ENCODE measurements at regions not wholly inside any gene's neighbourhood (a gene's known extent, or its start where the extent isn't known, plus 50 kb on each side); places are given as distances from the start of the nearest gene placed in this dataset.

DNA sequence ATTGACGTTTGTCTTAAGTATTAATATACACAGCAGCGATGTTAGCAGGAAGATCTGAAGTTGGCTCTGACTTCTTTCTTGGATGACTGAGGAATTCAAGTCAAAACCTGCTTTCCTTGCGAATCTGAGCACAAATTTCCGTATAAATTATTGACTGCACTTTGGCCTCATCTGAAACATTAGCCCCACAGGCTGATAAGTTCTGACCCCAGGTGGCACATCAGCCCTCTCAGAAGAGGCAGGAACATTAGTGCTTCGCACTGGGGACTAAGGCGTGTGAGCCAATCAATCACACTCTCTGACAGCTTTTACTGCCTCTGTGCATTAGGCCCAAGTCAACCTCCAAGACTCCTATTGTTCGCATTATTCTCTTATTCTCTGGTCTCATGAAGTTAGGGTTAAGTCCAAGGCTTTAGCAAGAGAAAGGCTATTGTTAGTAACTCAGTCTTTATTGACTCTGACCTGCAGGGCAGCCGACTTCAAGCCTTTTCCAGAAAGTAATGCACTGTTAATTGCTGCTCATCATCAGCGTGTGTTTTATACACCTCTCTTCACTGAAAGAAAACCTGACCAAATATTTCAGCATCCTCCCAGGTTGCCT is 84.2 kb downstream of the ZNF608 start:
- Histone ChIP-seq H3K4me1 (ENCODE audit: low read depth, poor library complexity, severe bottlenecking) (peaks cover 6% of the 10 kb centered on the region), H3K36me3 (ENCODE audit: insufficient read depth) (no peaks in the 10 kb centered on the region), H3K79me2 (ENCODE audit: insufficient read depth, low read depth) (no peaks in the 10 kb centered on the region), H3K9ac (no peak overlapping the region), H4K20me1 (ENCODE audit: insufficient read depth) (no peaks in the 10 kb centered on the region), H3K4me3 (IDR thresholded peaks at IDR 0.05; ENCODE audit: insufficient read depth, low read depth, low read length) (no peak overlapping the region), H3K27ac (no peak overlapping the region), H3K4me2 (no peak overlapping the region), H3K27me3 (ENCODE audit: insufficient read depth, low read depth) (no peaks in the 10 kb centered on the region), H2AFZ (ENCODE audit: low read depth) (no peak overlapping the region)
- TF ChIP-seq, protein P1, sequence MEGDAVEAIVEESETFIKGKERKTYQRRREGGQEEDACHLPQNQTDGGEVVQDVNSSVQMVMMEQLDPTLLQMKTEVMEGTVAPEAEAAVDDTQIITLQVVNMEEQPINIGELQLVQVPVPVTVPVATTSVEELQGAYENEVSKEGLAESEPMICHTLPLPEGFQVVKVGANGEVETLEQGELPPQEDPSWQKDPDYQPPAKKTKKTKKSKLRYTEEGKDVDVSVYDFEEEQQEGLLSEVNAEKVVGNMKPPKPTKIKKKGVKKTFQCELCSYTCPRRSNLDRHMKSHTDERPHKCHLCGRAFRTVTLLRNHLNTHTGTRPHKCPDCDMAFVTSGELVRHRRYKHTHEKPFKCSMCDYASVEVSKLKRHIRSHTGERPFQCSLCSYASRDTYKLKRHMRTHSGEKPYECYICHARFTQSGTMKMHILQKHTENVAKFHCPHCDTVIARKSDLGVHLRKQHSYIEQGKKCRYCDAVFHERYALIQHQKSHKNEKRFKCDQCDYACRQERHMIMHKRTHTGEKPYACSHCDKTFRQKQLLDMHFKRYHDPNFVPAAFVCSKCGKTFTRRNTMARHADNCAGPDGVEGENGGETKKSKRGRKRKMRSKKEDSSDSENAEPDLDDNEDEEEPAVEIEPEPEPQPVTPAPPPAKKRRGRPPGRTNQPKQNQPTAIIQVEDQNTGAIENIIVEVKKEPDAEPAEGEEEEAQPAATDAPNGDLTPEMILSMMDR (conservative IDR thresholded peaks at IDR 0.05; ENCODE audit: low read depth, low read length) = no peak

DNA sequence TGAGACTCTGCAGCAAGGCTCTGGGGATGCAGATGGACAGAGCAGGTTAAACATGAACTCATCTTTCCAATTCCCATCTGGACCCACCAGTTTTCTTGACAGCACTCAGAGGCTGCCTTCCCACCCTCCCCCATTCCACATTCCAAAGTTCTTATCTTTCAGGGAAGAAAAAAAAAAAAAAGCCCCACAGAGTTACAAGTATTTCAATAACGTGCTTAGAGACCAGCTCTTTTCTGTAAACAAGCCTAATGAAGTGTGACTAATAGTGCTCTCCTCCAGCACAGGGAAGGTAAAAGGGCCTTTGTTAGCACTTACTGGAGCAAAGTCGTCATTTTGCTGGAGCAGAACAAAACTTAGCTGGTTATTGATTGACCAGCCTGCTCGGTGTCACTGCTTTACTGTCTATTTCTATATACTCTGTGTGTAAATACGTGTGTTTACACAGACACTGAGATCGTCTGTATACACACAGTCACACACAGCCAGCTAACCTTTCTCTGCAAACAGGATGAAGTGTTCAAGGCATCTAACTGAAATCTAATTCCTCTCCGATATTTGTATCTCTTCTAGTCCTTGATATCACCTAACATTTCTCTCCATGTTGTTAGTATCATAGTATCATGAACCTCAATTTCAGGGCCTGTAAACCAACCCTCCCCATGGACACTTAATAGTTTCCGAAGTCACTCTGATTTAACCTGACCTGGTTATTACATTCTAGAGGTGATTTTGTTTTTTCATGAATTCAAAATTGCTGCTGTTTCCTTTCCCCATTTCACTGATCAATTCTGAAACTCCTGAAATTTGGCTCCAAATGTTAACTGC is 84.9 kb downstream of the ZNF608 start:
- no peaks in the 10 kb centered on the region for H3K79me2 ChIP-seq (ENCODE audit: insufficient read depth, low read depth)
- no peaks in the 10 kb centered on the region for H3K36me3 ChIP-seq (ENCODE audit: insufficient read depth)
- H3K27ac ChIP-seq = no peak overlapping the region
- H3K27me3 ChIP-seq (ENCODE audit: insufficient read depth, low read depth) = no peaks in the 10 kb centered on the region
- H3K9ac ChIP-seq = no peak overlapping the region
- no peak overlapping the region for H2AFZ ChIP-seq (ENCODE audit: low read depth)
- H4K20me1 ChIP-seq (ENCODE audit: insufficient read depth) = no peaks in the 10 kb centered on the region
- H3K4me3 ChIP-seq (IDR thresholded peaks at IDR 0.05; ENCODE audit: insufficient read depth, low read depth, low read length) = no peak overlapping the region
- TF ChIP-seq, protein P1 (conservative IDR thresholded peaks at IDR 0.05; ENCODE audit: low read depth, low read length) = no peak
- H3K4me1 ChIP-seq (ENCODE audit: low read depth, poor library complexity, severe bottlenecking) = peaks cover 6% of the 10 kb centered on the region
- H3K4me2 ChIP-seq = no peak overlapping the region

DNA sequence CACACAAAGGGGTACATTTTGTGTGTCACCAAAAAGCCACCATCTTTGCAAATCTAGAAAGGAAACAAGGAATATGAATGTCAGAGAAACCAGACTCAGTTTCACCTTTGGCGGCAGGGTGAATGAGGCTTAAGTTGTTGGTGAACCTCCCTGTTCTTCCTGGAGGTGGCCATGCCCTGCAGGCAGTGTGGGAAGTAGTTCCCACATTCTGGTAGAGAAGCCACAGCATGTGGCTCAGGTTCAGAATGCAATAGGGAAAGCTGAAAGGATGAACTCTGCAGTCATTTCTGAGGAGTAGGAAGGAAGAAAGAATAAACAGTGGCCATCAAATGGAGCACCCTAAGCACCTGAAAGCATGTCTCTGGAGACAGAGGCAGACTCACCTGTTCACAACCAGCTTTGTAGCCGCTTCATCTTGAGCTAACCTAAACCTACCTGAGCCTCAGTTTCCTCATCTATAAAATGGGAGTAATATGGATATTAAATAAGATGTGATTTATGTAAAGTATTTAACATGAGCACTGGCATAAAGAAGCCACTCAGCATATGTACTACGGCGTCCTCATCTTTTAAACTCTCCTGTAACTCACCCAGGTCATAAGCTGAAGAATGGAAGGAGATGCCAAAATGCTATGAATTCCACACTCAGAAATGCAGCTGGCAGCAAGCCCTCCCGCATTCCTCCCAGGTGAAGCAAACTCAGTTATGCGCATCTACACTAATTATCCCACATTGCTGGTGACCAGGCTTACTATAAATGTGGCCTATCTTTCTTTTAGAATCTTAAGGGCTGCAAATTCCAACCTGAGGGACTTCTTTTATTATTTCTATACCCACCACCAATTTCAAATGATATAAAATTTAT is 86.0 kb downstream of the ZNF608 start:
- H3K27me3 ChIP-seq (ENCODE audit: insufficient read depth, low read depth) = no peaks in the 10 kb centered on the region
- no peak overlapping the region for H2AFZ ChIP-seq (ENCODE audit: low read depth)
- H3K4me2 ChIP-seq = no peak overlapping the region
- no peak overlapping the region for H3K27ac ChIP-seq
- no peaks in the 10 kb centered on the region for H3K36me3 ChIP-seq (ENCODE audit: insufficient read depth)
- no peaks in the 10 kb centered on the region for H4K20me1 ChIP-seq (ENCODE audit: insufficient read depth)
- no peak overlapping the region for H3K4me3 ChIP-seq (IDR thresholded peaks at IDR 0.05; ENCODE audit: insufficient read depth, low read depth, low read length)
- no peak overlapping the region for H3K9ac ChIP-seq
- H3K4me1 ChIP-seq (ENCODE audit: low read depth, poor library complexity, severe bottlenecking) = peaks cover 4% of the 10 kb centered on the region
- no peaks in the 10 kb centered on the region for H3K79me2 ChIP-seq (ENCODE audit: insufficient read depth, low read depth)
- TF ChIP-seq, protein P1 (conservative IDR thresholded peaks at IDR 0.05; ENCODE audit: low read depth, low read length) = no peak

DNA sequence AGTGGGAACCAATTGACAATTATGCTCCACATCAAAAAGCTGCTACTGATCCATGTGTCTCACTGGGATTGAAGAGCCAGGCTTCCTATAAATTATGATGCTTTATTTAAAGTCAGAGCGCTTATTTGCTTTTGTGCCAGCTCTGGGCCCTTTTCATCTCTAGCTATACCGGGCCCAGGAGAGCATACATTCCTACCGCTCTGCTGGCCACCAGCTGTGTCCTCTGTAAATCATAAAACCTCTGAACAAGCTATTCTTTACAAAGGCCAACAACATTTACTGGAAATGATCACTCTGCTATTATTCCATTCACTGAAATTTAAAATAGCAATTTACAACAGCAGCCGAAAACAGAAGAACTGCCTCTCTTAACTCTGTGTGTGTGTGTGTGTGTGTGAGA is 86.6 kb downstream of the ZNF608 start:
- no peaks in the 10 kb centered on the region for H4K20me1 ChIP-seq (ENCODE audit: insufficient read depth)
- no peak overlapping the region for H3K4me3 ChIP-seq (IDR thresholded peaks at IDR 0.05; ENCODE audit: insufficient read depth, low read depth, low read length)
- no peaks in the 10 kb centered on the region for H3K36me3 ChIP-seq (ENCODE audit: insufficient read depth)
- H3K9ac ChIP-seq = no peak overlapping the region
- H2AFZ ChIP-seq (ENCODE audit: low read depth) = no peak overlapping the region
- H3K27me3 ChIP-seq (ENCODE audit: insufficient read depth, low read depth) = no peaks in the 10 kb centered on the region
- no peaks in the 10 kb centered on the region for H3K79me2 ChIP-seq (ENCODE audit: insufficient read depth, low read depth)
- H3K4me1 ChIP-seq (ENCODE audit: low read depth, poor library complexity, severe bottlenecking) = no peaks in the 10 kb centered on the region
- H3K27ac ChIP-seq = no peak overlapping the region
- H3K4me2 ChIP-seq = no peak overlapping the region
- TF ChIP-seq, protein P1 (conservative IDR thresholded peaks at IDR 0.05; ENCODE audit: low read depth, low read length) = no peak
